ENCODE measurements at regions not wholly inside any gene's neighbourhood (a gene's known extent, or its start where the extent isn't known, plus 50 kb on each side); places are given as distances from the start of the nearest gene placed in this dataset.

DNA sequence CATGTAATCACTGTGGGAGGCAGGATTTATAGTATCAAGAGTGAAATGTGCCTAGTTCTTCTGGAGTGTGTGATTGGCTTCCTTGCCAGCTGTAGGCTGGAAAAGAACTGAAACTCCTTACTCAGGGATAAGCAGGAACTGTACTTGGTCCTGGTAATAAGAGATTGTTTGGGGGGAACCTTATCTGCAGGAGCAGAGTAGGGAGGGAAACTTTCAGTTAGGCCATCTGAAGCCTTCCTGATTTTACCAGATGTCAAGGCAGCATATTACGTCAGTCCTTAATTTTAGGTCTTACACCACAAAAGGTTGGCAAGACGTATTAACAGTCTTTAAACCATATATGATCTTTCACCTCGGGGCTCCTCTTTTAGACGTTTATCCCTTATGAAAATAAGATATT, 231.5 kb upstream of the FMR1 start:
- no peaks in the 10 kb centered on the region for H3K4me1 ChIP-seq (ENCODE audit: insufficient read depth, low read length, poor library complexity, severe bottlenecking)
- H3K4me2 ChIP-seq (ENCODE audit: low read depth, low read length, poor library complexity, severe bottlenecking), result no peak overlapping the region
- no peaks in the 10 kb centered on the region for H4K20me1 ChIP-seq (ENCODE audit: insufficient read depth, low read length, poor library complexity, severe bottlenecking)
- H3K79me2 ChIP-seq (ENCODE audit: insufficient read depth, low read length), result no peaks in the 10 kb centered on the region
- H3K4me3 ChIP-seq (ENCODE audit: low read length, poor library complexity, severe bottlenecking), result no peak overlapping the region
- no peaks in the 10 kb centered on the region for H3K27me3 ChIP-seq (ENCODE audit: insufficient read depth, low read length, poor library complexity, severe bottlenecking)
- H3K9ac ChIP-seq (ENCODE audit: low read depth, low read length, poor library complexity, severe bottlenecking), result no peak overlapping the region
- no peak overlapping the region for H2AFZ ChIP-seq (ENCODE audit: low read length)
- H3F3A ChIP-seq (ENCODE audit: low read depth), result no peaks in the 10 kb centered on the region
- H3K9me2 ChIP-seq (replicated peaks; ENCODE audit: low read depth, low read length), result no peaks in the 10 kb centered on the region
- no peak for TF ChIP-seq EZH2phosphoT487 (IDR thresholded peaks at IDR 0.05; ENCODE audit: borderline replicate concordance)
- TF ChIP-seq, protein P1, sequence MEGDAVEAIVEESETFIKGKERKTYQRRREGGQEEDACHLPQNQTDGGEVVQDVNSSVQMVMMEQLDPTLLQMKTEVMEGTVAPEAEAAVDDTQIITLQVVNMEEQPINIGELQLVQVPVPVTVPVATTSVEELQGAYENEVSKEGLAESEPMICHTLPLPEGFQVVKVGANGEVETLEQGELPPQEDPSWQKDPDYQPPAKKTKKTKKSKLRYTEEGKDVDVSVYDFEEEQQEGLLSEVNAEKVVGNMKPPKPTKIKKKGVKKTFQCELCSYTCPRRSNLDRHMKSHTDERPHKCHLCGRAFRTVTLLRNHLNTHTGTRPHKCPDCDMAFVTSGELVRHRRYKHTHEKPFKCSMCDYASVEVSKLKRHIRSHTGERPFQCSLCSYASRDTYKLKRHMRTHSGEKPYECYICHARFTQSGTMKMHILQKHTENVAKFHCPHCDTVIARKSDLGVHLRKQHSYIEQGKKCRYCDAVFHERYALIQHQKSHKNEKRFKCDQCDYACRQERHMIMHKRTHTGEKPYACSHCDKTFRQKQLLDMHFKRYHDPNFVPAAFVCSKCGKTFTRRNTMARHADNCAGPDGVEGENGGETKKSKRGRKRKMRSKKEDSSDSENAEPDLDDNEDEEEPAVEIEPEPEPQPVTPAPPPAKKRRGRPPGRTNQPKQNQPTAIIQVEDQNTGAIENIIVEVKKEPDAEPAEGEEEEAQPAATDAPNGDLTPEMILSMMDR (conservative IDR thresholded peaks at IDR 0.05; ENCODE audit: low read length), result no peak
- no peaks in the 10 kb centered on the region for H3K9me3 ChIP-seq (ENCODE audit: insufficient read depth, low read depth, low read length)
- no peaks in the 10 kb centered on the region for H3K36me3 ChIP-seq (ENCODE audit: insufficient read depth, low read length)

DNA sequence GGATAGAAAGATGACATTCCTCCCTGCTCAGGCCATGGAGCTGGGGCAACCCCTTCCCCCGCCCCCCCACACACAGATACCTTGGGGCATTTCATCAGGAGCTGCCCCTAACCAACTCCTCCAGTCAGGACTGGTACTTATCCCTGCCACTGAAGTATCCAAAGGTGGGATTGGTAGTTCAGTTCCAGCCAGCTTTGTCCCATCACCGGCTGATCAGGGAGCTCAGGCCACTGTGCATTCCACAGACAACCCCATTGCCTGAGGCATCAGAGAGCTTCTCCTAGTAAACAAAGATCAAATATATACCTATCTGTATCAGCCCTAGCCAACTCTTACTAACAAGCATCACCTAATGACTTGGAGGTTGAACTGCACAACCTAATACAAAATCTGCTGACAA, 218.2 kb upstream of the FMR1 start:
- H3K9ac ChIP-seq (ENCODE audit: low read depth, low read length, poor library complexity, severe bottlenecking), result no peak overlapping the region
- no peaks in the 10 kb centered on the region for H3K4me1 ChIP-seq (ENCODE audit: insufficient read depth, low read length, poor library complexity, severe bottlenecking)
- H3K4me2 ChIP-seq (ENCODE audit: low read depth, low read length, poor library complexity, severe bottlenecking), result no peak overlapping the region
- no peaks in the 10 kb centered on the region for H3K9me3 ChIP-seq (ENCODE audit: insufficient read depth, low read depth, low read length)
- H3K27me3 ChIP-seq (ENCODE audit: insufficient read depth, low read length, poor library complexity, severe bottlenecking), result no peaks in the 10 kb centered on the region
- no peaks in the 10 kb centered on the region for H3K79me2 ChIP-seq (ENCODE audit: insufficient read depth, low read length)
- H3F3A ChIP-seq (ENCODE audit: low read depth), result no peaks in the 10 kb centered on the region
- H3K4me3 ChIP-seq (ENCODE audit: low read length, poor library complexity, severe bottlenecking), result no peak overlapping the region
- no peaks in the 10 kb centered on the region for H3K36me3 ChIP-seq (ENCODE audit: insufficient read depth, low read length)
- no peaks in the 10 kb centered on the region for H4K20me1 ChIP-seq (ENCODE audit: insufficient read depth, low read length, poor library complexity, severe bottlenecking)
- H2AFZ ChIP-seq (ENCODE audit: low read length), result no peak overlapping the region
- TF ChIP-seq EZH2phosphoT487 (IDR thresholded peaks at IDR 0.05; ENCODE audit: borderline replicate concordance), result no peak
- TF ChIP-seq, protein P1 (conservative IDR thresholded peaks at IDR 0.05; ENCODE audit: low read length), result no peak
- no peaks in the 10 kb centered on the region for H3K9me2 ChIP-seq (replicated peaks; ENCODE audit: low read depth, low read length)

DNA sequence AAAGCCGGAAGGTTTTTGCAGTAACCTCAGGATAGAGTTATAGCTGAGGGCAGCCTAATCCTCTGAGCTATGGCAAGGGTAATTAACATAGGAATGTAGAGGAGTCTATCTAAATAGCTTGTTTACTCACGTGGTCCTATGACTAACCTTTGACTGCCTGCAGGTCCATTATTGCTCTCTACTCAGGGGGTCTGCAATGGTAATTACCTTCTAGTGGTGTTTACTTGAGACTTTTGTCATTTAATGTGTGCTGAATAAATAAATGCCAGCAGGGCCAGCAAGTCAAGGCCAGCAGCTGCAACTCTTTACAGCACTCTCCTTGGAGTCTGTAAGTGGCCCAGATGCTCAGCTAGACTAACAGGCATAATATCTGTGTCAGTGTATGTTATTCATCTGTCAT, 212.7 kb upstream of the FMR1 start:
- TF ChIP-seq, protein P1 (conservative IDR thresholded peaks at IDR 0.05; ENCODE audit: low read length), result no peak
- no peak for TF ChIP-seq EZH2phosphoT487 (IDR thresholded peaks at IDR 0.05; ENCODE audit: borderline replicate concordance)
- Histone ChIP-seq H3K4me1 (ENCODE audit: insufficient read depth, low read length, poor library complexity, severe bottlenecking) (no peaks in the 10 kb centered on the region), H3K4me2 (ENCODE audit: low read depth, low read length, poor library complexity, severe bottlenecking) (no peak overlapping the region), H2AFZ (ENCODE audit: low read length) (no peak overlapping the region), H3K36me3 (ENCODE audit: insufficient read depth, low read length) (no peaks in the 10 kb centered on the region), H3K9ac (ENCODE audit: low read depth, low read length, poor library complexity, severe bottlenecking) (no peak overlapping the region), H3K27me3 (ENCODE audit: insufficient read depth, low read length, poor library complexity, severe bottlenecking) (no peaks in the 10 kb centered on the region), H3K4me3 (ENCODE audit: low read length, poor library complexity, severe bottlenecking) (no peak overlapping the region), H3K9me3 (ENCODE audit: insufficient read depth, low read depth, low read length) (no peaks in the 10 kb centered on the region), H3K79me2 (ENCODE audit: insufficient read depth, low read length) (no peaks in the 10 kb centered on the region), H3F3A (ENCODE audit: low read depth) (no peaks in the 10 kb centered on the region), H4K20me1 (ENCODE audit: insufficient read depth, low read length, poor library complexity, severe bottlenecking) (no peaks in the 10 kb centered on the region), H3K9me2 (replicated peaks; ENCODE audit: low read depth, low read length) (no peaks in the 10 kb centered on the region)

Measured in Loucy (cell line).